GM12878 (cell line): ENCODE measurements at regions not wholly inside any gene's neighbourhood (a gene's known extent, or its start where the extent isn't known, plus 50 kb on each side); places are given as distances from the start of the nearest gene placed in this dataset.

Experiments used
- CREM ChIP-seq: IDR thresholded peaks from 2 replicates; pipeline ENCODE4 v1.6.1; 2014; ENCODE audit warnings: antibody characterized with exemption, low read depth
- EGR1 ChIP-seq, 2 experiments: IDR thresholded peaks; 1 replicate in 1 of 2; 2 replicates in 1 of 2; pipeline ENCODE4 v1.6.1; 2011 to 2012; ENCODE audit warnings: low read depth in 2 of 2, low read length in 2 of 2, borderline replicate concordance in 1 of 2, mild to moderate bottlenecking in 1 of 2, moderate library complexity in 1 of 2
- GATAD2B ChIP-seq: fragments of 450-650 bp; conservative IDR thresholded peaks from 2 replicates; pipeline ENCODE4 v1.6.1; 2017; ENCODE audit warnings: low read depth, mild to moderate bottlenecking, moderate library complexity
- JUNB ChIP-seq: IDR thresholded peaks from 2 replicates; pipeline ENCODE4 v1.6.1; 2016; ENCODE audit warnings: antibody characterized with exemption, mild to moderate bottlenecking
- MEF2B ChIP-seq: fragments of 450-650 bp; IDR thresholded peaks from 2 replicates; pipeline ENCODE4 v1.6.1; 2018; ENCODE audit warnings: mild to moderate bottlenecking, moderate library complexity; ENCODE audit not compliant: partially characterized antibody, poor library complexity, severe bottlenecking
- TARDBP ChIP-seq: IDR thresholded peaks from 2 replicates; pipeline ENCODE4 v1.6.1; 2016; ENCODE audit warnings: borderline replicate concordance
- TCF3 ChIP-seq: IDR thresholded peaks from 2 replicates; pipeline ENCODE4 v1.6.1; 2012; ENCODE audit warnings: low read depth, mild to moderate bottlenecking, low read length, borderline replicate concordance; ENCODE audit not compliant: insufficient read depth
- YY1 ChIP-seq: IDR thresholded peaks from 2 replicates; pipeline ENCODE4 v1.6.1; 2011; ENCODE audit warnings: low read depth, mild to moderate bottlenecking, low read length
- TF ChIP-seq, protein P1 (sequence below): IDR thresholded peaks from 2 replicates; pipeline ENCODE4 v1.6.1; 2011; ENCODE audit warnings: mild to moderate bottlenecking, low read depth, low read length, moderate library complexity; ENCODE audit not compliant: insufficient replicate concordance
- TF ChIP-seq, protein P2 (sequence below): fragments of 450-650 bp; IDR thresholded peaks from 2 replicates; pipeline ENCODE4 v1.6.1; 2018; ENCODE audit warnings: borderline replicate concordance, mild to moderate bottlenecking; ENCODE audit not compliant: partially characterized antibody
- TF ChIP-seq, protein P3 (sequence below): fragments of 450-650 bp; IDR thresholded peaks from 2 replicates; pipeline ENCODE4 v1.6.1; 2017; ENCODE audit warnings: mild to moderate bottlenecking, moderate library complexity
- TF ChIP-seq, protein P4 (sequence below): fragments of 450-650 bp; IDR thresholded peaks from 2 replicates; pipeline ENCODE4 v1.6.1; 2014; ENCODE audit warnings: mild to moderate bottlenecking

DNA sequence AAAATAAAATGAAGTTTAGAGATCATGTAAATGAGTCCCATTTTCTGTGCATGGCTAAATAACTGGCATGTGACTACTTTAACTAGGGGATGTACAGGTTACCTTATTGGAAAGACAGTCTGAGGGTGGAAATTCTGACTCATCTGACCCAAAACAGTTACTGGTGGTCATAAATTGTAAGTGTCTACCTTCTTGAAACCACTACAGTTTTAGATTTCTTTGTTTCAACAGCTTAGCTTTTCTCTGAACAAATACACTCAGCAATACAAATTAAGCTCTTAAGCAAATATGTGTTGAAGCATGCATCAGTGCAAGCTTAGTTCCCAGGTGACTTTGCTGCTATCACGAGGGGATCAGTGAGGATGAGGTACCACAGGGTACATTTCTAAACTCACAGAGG is 60.7 kb upstream of the PGM2 start (continued):
- TF ChIP-seq, protein P1, sequence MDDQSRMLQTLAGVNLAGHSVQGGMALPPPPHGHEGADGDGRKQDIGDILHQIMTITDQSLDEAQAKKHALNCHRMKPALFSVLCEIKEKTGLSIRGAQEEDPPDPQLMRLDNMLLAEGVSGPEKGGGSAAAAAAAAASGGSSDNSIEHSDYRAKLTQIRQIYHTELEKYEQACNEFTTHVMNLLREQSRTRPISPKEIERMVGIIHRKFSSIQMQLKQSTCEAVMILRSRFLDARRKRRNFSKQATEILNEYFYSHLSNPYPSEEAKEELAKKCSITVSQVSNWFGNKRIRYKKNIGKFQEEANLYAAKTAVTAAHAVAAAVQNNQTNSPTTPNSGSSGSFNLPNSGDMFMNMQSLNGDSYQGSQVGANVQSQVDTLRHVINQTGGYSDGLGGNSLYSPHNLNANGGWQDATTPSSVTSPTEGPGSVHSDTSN: no peak
- TF ChIP-seq CREM (peak; percentile 21; the same call in 1 of the 2 replicates), TCF3 (no peak), TARDBP (no peak), EGR1 (IDR thresholded peaks at IDR 0.05; ENCODE audit: borderline replicate concordance in 1 of 2, low read depth in 2 of 2, low read length in 2 of 2) (no peak), GATAD2B (no peak), MEF2B (peak; percentile 17), JUNB (peak; percentile 51; the same call in 1 of the 2 replicates), YY1 (no peak)
- TF ChIP-seq, protein P2, sequence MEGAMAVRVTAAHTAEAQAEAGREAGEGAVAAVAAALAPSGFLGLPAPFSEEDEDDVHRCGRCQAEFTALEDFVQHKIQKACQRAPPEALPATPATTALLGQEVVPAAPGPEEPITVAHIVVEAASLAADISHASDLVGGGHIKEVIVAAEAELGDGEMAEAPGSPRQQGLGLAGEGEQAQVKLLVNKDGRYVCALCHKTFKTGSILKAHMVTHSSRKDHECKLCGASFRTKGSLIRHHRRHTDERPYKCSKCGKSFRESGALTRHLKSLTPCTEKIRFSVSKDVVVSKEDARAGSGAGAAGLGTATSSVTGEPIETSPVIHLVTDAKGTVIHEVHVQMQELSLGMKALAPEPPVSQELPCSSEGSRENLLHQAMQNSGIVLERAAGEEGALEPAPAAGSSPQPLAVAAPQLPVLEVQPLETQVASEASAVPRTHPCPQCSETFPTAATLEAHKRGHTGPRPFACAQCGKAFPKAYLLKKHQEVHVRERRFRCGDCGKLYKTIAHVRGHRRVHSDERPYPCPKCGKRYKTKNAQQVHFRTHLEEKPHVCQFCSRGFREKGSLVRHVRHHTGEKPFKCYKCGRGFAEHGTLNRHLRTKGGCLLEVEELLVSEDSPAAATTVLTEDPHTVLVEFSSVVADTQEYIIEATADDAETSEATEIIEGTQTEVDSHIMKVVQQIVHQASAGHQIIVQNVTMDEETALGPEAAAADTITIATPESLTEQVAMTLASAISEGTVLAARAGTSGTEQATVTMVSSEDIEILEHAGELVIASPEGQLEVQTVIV: no peak
- TF ChIP-seq, protein P3, sequence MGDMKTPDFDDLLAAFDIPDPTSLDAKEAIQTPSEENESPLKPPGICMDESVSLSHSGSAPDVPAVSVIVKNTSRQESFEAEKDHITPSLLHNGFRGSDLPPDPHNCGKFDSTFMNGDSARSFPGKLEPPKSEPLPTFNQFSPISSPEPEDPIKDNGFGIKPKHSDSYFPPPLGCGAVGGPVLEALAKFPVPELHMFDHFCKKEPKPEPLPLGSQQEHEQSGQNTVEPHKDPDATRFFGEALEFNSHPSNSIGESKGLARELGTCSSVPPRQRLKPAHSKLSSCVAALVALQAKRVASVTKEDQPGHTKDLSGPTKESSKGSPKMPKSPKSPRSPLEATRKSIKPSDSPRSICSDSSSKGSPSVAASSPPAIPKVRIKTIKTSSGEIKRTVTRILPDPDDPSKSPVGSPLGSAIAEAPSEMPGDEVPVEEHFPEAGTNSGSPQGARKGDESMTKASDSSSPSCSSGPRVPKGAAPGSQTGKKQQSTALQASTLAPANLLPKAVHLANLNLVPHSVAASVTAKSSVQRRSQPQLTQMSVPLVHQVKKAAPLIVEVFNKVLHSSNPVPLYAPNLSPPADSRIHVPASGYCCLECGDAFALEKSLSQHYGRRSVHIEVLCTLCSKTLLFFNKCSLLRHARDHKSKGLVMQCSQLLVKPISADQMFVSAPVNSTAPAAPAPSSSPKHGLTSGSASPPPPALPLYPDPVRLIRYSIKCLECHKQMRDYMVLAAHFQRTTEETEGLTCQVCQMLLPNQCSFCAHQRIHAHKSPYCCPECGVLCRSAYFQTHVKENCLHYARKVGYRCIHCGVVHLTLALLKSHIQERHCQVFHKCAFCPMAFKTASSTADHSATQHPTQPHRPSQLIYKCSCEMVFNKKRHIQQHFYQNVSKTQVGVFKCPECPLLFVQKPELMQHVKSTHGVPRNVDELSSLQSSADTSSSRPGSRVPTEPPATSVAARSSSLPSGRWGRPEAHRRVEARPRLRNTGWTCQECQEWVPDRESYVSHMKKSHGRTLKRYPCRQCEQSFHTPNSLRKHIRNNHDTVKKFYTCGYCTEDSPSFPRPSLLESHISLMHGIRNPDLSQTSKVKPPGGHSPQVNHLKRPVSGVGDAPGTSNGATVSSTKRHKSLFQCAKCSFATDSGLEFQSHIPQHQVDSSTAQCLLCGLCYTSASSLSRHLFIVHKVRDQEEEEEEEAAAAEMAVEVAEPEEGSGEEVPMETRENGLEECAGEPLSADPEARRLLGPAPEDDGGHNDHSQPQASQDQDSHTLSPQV: no peak
- TF ChIP-seq, protein P4, sequence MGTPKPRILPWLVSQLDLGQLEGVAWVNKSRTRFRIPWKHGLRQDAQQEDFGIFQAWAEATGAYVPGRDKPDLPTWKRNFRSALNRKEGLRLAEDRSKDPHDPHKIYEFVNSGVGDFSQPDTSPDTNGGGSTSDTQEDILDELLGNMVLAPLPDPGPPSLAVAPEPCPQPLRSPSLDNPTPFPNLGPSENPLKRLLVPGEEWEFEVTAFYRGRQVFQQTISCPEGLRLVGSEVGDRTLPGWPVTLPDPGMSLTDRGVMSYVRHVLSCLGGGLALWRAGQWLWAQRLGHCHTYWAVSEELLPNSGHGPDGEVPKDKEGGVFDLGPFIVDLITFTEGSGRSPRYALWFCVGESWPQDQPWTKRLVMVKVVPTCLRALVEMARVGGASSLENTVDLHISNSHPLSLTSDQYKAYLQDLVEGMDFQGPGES: no peak
